Body of pancreas (tissue), 4 donors: ENCODE measurements at regions not wholly inside any gene's neighbourhood (a gene's known extent, or its start where the extent isn't known, plus 50 kb on each side); places are given as distances from the start of the nearest gene placed in this dataset.
"Not testable (repeated sequence)": the region's sequence is repeated elsewhere in the genome, so short reads cannot be mapped to it uniquely, and the experiment has no call there.

Experiments
- ATAC-seq: fragments of 150-250 bp; one replicate; pipeline ENCODE4 v1.9.1; 2016
- DNase-seq, 4 donors: peaks; one replicate each; pipeline ENCODE4 v3.0.0-alpha.2; 2019
- H3K27ac ChIP-seq, 4 donors: fragments of 200-600 bp; sonication (generic); 1 replicate in 3 of 4; 2 replicates in 1 of 4; pipeline versions ENCODE4 v1.5.1 to v1.6.1; 2016 to 2019; ENCODE audit warnings: mild to moderate bottlenecking in 1 of 4, mixed read lengths in 1 of 4, moderate library complexity in 1 of 4
- H3K27me3 ChIP-seq, 2 donors: fragments of 200-600 bp; sonication (generic); one replicate each; pipeline ENCODE4 v1.6.0; 2016; ENCODE audit warnings: mild to moderate bottlenecking in 1 of 2
- H3K36me3 ChIP-seq, 2 donors: fragments of 200-600 bp; sonication (generic); replicated peaks in 1 of 2; 2 replicates each; pipeline ENCODE4 v1.5.1; 2016; ENCODE audit warnings: low read depth in 2 of 2; ENCODE audit not compliant: insufficient read depth in 1 of 2
- H3K4me1 ChIP-seq: fragments of 200-600 bp; sonication (generic); one replicate; pipeline ENCODE4 v1.6.0; 2016
- H3K4me3 ChIP-seq, 2 donors: fragments of 200-600 bp; sonication (generic); 1 replicate in 1 of 2; 2 replicates in 1 of 2; pipeline ENCODE4 v1.5.1; 2016 to 2019
- H3K9me3 ChIP-seq, 3 donors: fragments of 200-600 bp; sonication (generic); 1 replicate in 2 of 3; 2 replicates in 1 of 3; pipeline ENCODE4 v1.5.1; 2016
- CTCF ChIP-seq, 7 experiments: fragments of 450-650 bp in 4 of 7; fragments of 200-600 bp in 3 of 7; sonication (generic) in 3 of 7; IDR thresholded peaks; one replicate each; pipeline ENCODE4 v1.5.1; 2016 to 2019; ENCODE audit warnings: antibody characterized with exemption in 7 of 7
- POLR2A ChIP-seq, 3 donors: fragments of 450-650 bp; IDR thresholded peaks; one replicate each; pipeline ENCODE4 v1.6.1; 2016; ENCODE audit warnings: antibody characterized with exemption in 3 of 3, mild to moderate bottlenecking in 2 of 3
- WGBS, 2 donors: methylation state at CpG; one replicate each; pipeline ENCODE4 v1.1.5; 2017; 5-methylcytosine and 5-hydroxymethylcytosine counted together
- intact Hi-C: fragments of 100-400 bp; cut with DNase I; formaldehyde crosslinking; loops from one replicate; pipeline ENCODE4 v1.15.1; 2023

GRCh38 chr11:81959341-81959740, 774.3 kb downstream of the FAM181B start:
- no peaks in the 10 kb centered on the region for H3K27me3 ChIP-seq
- no peaks in the 10 kb centered on the region for H3K4me1 ChIP-seq
- H3K9me3 ChIP-seq: no peaks in the 10 kb centered on the region
- ATAC-seq: no peak
- WGBS, 2 donors: 37 to 41% methylated on average over 2 of the region's 2 CpGs
- DNase-seq: no peak
- no peak for TF ChIP-seq POLR2A (IDR thresholded peaks at IDR 0.05)
- no peak for TF ChIP-seq CTCF (IDR thresholded peaks at IDR 0.05)
- no peak overlapping the region for H3K27ac ChIP-seq
- no peaks in the 10 kb centered on the region for H3K36me3 ChIP-seq
- no peak overlapping the region for H3K4me3 ChIP-seq
- intact Hi-C loops: no loop called here

- H3K36me3 ChIP-seq, H3K4me3 ChIP-seq, H3K27me3 ChIP-seq, intact Hi-C loops, ATAC-seq, H3K9me3 ChIP-seq, DNase-seq, H3K4me1 ChIP-seq, H3K27ac ChIP-seq: not testable (repeated sequence)
- 82 to 94% methylated on average over 6 of the region's 6 CpGs for WGBS, 2 donors
Measured at GRCh38 chr11:81954301-81954700, 779.4 kb downstream of the FAM181B start.

GRCh38 chr11:81946831-81947230, 786.8 kb downstream of the FAM181B start:
- no peaks in the 10 kb centered on the region for H3K36me3 ChIP-seq
- TF ChIP-seq POLR2A (IDR thresholded peaks at IDR 0.05) (no peak), CTCF (IDR thresholded peaks at IDR 0.05) (no peak)
- no peaks in the 10 kb centered on the region for H3K9me3 ChIP-seq
- no peaks in the 10 kb centered on the region for H3K27me3 ChIP-seq
- DNase-seq (no peak), ATAC-seq (no peak)
- intact Hi-C loops: no loop called here
- H3K4me3 ChIP-seq: no peak overlapping the region
- H3K27ac ChIP-seq: no peak overlapping the region
- H3K4me1 ChIP-seq: no peaks in the 10 kb centered on the region
- 46 to 71% methylated on average over 3 of the region's 3 CpGs for WGBS, 2 donors

GRCh38 chr11:81942646-81943045, 791.0 kb downstream of the FAM181B start:
- H3K36me3 ChIP-seq: no peaks in the 10 kb centered on the region
- H3K27me3 ChIP-seq: no peaks in the 10 kb centered on the region
- 27 to 40% methylated on average over 2 of the region's 2 CpGs for WGBS, 2 donors
- DNase-seq (no peak), ATAC-seq (no peak)
- no peaks in the 10 kb centered on the region for H3K9me3 ChIP-seq
- intact Hi-C loops: no loop called here
- H3K27ac ChIP-seq: no peak overlapping the region
- H3K4me1 ChIP-seq: no peaks in the 10 kb centered on the region
- TF ChIP-seq CTCF (IDR thresholded peaks at IDR 0.05) (no peak), POLR2A (IDR thresholded peaks at IDR 0.05) (no peak)
- no peak overlapping the region for H3K4me3 ChIP-seq

- WGBS, 2 donors: 57 to 67% methylated on average over 2 of the region's 2 CpGs
- no peak overlapping the region for H3K4me3 ChIP-seq
- no peaks in the 10 kb centered on the region for H3K36me3 ChIP-seq
- H3K27ac ChIP-seq: no peak overlapping the region
- intact Hi-C loops: no loop called here
- no peak for ATAC-seq
- H3K27me3 ChIP-seq: no peaks in the 10 kb centered on the region
- DNase-seq: no peak
- TF ChIP-seq CTCF (IDR thresholded peaks at IDR 0.05) (no peak), POLR2A (IDR thresholded peaks at IDR 0.05) (no peak)
- H3K4me1 ChIP-seq: no peaks in the 10 kb centered on the region
- H3K9me3 ChIP-seq: no peaks in the 10 kb centered on the region
Measured at GRCh38 chr11:81941998-81942397, 791.7 kb downstream of the FAM181B start.
